ENCODE measurements at regions not wholly inside any gene's neighbourhood (a gene's known extent, or its start where the extent isn't known, plus 50 kb on each side); places are given as distances from the start of the nearest gene placed in this dataset.

DNA sequence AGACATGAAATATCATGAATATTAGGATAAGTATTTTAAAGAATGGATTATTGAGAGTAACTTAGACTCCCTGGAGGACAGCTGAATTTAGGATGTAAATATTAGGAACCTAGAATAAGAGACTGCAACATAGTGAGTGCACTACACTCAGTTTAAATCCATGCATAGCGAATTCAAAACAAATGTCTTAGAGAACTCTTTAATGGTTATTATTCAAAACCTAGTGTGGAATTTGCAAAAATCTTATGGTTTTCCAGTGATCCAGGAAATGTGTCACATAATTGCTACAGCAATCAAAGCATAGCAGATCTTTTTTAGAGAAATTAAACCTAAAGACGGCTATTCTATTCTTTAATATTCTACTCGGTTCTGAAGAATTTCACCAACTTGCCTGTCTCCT is 239.0 kb downstream of the TMX3 start:
- intact Hi-C loops (cut with DNase I, micrococcal nuclease): no loop called here
- no peak for DNase-seq
- ATAC-seq: no peak

DNA sequence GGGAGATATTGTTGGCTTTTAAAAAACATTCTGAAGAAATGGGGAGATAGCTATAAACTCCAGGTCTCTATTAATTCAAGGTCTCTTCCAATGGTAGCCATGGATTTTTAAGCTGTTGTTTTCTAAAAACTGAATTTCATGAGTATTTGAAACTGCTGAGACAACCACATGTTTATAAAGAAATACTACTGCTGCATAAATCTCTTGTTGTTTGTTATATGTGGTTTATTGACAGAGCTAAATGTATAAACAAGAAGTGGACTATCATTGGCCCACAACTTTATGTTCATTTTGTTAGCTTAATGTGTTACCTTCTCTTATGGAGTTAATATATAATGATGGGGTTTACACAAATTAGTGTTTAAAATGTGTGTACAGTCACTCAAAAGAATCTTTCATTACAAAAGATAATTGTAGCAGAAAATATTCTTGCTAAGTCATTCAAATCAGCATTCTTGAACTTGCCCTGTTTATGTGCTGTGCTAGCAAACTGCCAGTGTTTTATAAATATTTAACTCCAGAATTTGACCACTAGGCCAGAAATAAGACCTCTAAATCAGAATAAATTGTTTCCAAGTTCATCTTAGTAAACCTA is 242.1 kb downstream of the TMX3 start:
- no peak for ATAC-seq
- intact Hi-C loops (cut with DNase I, micrococcal nuclease): no loop called here
- DNase-seq: no peak

GRCh38 chr18:68469049-68469625 is 245.8 kb downstream of the TMX3 start:
- ATAC-seq (no peak), DNase-seq (no peak)
- intact Hi-C loops (cut with DNase I, micrococcal nuclease): no loop called here

DNA sequence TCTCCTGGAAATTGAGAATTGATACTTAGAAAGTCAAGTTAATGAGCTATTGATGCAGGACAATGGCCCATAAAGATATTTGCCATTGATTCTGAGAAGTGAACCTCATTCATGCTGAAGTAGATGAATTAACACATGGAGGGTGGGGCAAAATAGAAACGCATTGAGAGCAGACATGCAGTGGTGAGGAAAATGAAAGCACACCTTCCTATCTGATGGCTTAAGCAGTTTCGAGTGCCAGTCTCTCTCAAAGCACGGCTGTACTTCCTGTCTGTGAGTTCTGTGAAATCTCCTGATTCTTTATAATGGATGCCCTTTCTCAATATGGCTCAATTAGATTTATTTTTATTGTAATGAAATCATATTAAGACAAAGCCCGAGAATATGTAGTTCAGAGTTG is 247.0 kb downstream of the TMX3 start:
- ATAC-seq (no peak), DNase-seq (no peak)
- intact Hi-C loops (cut with DNase I, micrococcal nuclease): no loop called here

DNA sequence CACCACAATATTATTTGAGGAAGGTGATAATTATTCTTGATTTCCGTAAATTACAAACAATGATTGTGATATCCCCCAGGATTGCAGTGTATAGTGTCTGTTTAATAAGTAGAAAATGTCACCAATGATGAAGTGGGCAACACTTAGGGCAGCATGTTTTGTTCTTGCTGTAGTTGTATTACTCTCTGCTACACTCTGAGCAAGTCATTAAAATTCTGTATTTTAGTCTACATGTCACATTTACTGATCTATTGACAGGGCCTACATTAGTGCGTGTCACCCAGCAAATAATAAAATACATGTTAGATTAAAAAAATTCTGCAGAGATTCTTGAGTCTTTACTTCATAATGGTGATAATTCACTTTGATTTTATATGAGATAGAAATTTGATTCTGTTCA is 247.6 kb downstream of the TMX3 start:
- ATAC-seq (no peak), DNase-seq (no peak)
- intact Hi-C loops (cut with DNase I, micrococcal nuclease): no loop called here

DNA sequence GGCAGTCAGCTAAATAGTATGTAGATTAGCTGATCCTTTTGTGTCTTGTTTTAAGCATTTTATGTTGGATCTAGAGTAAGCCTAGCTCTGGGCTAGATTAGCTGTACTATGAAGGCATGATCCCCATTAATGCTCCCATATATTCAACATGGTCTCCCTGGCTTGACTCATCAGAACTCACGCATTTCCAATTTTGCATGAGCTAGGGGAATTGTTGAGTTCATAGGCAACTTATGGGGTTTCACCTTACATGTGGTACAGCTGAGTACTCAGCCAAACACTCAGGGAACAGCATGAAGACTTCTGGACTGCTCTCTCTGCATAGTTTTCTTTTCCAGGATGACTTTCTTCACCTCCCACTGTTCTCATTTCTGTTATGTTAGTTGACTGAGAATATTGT is 248.2 kb downstream of the TMX3 start:
- ATAC-seq (no peak), DNase-seq (no peak)
- intact Hi-C loops (cut with DNase I, micrococcal nuclease): no loop called here

DNA sequence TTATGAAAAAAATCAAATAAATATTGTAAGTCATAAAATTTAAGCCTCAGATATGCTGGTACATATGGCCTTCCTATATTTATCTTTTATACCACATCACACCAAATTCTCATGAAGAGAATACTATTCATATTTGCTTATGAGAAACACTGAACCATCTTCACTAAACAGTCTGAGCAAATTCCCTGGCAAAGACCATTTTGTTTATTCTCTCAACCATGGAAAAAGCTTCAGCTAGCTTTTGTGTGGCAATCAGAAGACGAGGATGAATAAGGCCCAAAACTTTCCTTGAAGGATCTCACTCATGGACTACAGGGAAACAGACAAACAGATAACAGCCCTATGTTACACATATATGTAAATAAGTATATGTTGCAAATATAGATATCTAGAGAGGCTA is 252.1 kb downstream of the TMX3 start:
- DNase-seq: no peak
- ATAC-seq: no peak
- intact Hi-C loops (cut with DNase I, micrococcal nuclease): no loop called here

DNA sequence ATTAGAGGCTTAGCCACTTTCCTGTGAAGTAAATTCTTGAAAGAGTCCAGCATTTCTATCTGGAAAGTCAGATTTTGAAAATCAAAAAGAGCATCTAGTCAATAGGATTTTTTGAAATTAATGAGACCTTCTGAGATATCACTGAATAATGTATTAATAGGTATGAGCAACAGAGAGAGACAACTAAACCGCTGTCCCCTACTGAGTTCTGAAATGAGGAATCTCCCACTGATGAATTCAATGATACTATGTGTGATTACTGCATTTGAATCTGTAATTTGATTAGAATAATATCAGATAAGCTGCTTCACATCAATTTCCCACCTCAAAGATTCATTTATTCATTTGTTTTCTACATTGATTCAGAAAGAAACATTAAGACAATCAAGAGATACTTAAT is 252.8 kb downstream of the TMX3 start:
- DNase-seq: no peak
- no peak for ATAC-seq
- intact Hi-C loops (cut with DNase I, micrococcal nuclease): no loop called here

- no peak for ATAC-seq
- no peak for DNase-seq
- intact Hi-C loops (cut with DNase I, micrococcal nuclease): no loop called here
These were observed 253.4 kb downstream of the TMX3 start for GRCh38 chr18:68461481-68462018.

- DNase-seq (no peak), ATAC-seq (no peak)
- intact Hi-C loops (cut with DNase I, micrococcal nuclease): no loop called here
These were observed 254.9 kb downstream of the TMX3 start for GRCh38 chr18:68459968-68460367.

DNA sequence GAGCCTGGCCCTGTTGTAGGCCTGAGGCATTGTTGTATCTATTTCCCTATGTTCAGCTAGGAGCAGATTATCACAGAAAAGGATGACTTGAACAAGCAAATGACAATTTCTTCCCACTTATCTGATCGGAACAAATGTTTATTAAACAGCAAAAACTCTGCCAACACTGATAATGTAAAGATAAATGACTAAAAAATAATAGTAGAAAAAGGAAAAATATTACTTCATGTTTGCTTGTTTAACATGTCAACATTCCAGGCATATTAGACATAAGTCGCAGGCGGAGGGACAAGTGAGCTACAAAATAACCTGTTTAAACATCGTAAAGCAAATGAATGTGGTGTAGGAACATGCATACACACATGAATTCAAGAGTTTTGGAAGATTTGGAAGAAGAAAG is 257.9 kb downstream of the TMX3 start:
- ATAC-seq (no peak), DNase-seq (no peak)
- intact Hi-C loops (cut with DNase I, micrococcal nuclease): no loop called here

- intact Hi-C loops (cut with DNase I, micrococcal nuclease): no loop called here
- ATAC-seq: no peak
- no peak for DNase-seq
These were observed 259.7 kb downstream of the TMX3 start for GRCh38 chr18:68455229-68455603.

DNA sequence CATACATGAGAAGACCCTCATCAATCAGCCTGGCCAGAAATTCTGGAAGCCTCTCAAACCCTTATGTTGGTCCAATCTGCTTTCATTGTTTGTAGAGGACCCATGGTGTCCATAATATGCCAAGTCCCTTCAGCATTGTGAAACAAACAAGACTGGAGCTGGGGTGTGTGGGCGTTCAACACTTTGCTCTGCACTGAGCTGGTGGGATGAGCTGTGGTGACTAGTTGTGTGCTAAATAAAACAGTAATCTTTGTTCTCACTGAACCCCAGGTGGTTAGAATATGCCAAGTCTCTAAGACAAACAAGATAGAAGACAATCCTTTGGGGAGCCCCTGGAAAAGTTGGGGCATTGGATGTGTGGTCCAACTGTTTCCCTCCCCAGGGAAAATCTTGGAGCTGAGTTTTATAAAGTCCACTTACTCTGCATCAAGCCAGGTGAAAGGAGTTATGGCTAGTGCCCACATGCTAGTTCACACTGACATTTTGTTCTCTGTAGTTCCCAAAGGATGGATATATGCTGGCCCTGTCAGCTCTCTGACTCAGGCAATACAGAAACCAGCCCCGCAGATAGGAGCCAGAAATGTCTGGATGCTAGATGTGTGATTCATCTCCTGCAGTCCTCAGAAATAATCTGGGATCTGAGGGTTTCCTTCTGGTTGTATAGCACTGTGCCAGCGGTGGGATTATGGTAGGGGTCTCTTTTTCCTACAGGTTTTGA is 260.2 kb downstream of the TMX3 start:
- intact Hi-C loops (cut with DNase I, micrococcal nuclease): no loop called here
- DNase-seq (no peak), ATAC-seq (no peak)

DNA sequence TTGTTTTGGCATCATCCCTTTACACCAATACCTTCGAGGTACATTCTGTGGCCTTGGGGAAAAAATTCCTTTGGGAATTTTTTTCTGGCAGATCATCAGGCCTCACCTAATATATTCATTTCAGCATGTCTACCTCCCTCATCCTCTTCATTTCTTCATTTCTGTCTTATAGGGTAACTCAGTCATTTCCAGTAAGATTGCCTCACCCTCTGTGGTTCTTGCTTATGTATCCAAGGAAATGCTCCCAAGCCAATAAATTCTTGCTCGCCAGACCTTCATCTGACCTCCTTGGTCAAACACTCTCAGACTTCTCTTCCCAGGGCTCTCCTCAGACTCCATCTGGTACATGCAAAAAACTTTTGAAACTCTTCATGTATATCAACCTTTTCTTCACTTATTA is 265.6 kb downstream of the TMX3 start:
- ATAC-seq (no peak), DNase-seq (no peak)
- intact Hi-C loops (cut with DNase I, micrococcal nuclease): no loop called here

DNA sequence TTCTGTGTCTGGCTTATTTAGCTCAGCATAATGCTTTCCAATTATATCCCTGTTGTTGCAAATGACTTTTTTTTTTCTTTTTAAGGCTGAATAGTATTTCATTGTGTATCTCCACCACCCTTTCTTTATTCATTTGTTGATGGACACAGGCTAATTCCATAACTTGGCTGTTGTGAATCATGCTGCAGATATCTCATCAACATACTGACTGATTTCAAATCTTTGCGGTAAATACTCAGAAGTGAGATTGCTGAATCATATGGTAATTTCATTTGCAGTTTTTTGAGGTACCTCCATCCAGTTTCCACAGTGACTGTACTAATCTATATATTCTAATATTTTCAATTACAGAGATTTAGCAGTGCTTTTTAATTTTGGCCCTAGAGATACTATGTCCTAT is 266.2 kb downstream of the TMX3 start:
- intact Hi-C loops (cut with DNase I, micrococcal nuclease): no loop called here
- no peak for ATAC-seq
- no peak for DNase-seq

GRCh38 chr18:68447286-68447685 is 267.6 kb downstream of the TMX3 start:
- intact Hi-C loops (cut with DNase I, micrococcal nuclease): no loop called here
- ATAC-seq: no peak
- no peak for DNase-seq

- DNase-seq (no peak), ATAC-seq (no peak)
- intact Hi-C loops (cut with DNase I, micrococcal nuclease): no loop called here
These were observed 269.1 kb downstream of the TMX3 start for GRCh38 chr18:68445668-68446426.

DNA sequence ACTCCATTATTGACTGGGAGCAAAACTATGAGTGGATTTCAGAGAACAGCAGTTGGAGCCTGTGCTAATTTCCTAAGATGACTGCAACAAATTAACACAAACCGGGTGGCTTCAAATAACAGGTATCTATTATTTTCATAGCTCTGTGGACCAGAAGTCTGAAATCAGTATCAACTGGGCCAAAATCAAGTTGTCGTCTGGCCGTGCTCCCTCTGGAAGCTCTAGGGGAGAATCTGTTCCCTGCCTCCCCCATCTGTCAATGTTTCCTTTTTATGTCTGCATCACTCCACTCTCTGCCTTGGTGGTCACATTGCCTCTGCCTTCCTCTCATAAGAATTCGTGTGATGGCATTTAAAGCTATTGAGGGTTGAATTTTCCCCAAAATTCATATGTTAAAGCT is 269.8 kb downstream of the TMX3 start:
- intact Hi-C loops (cut with DNase I, micrococcal nuclease): no loop called here
- ATAC-seq (no peak), DNase-seq (no peak)

GRCh38 chr18:68441241-68441640 is 273.7 kb downstream of the TMX3 start:
- ATAC-seq: no peak
- no peak for DNase-seq
- intact Hi-C loops (cut with DNase I, micrococcal nuclease): no loop called here

DNA sequence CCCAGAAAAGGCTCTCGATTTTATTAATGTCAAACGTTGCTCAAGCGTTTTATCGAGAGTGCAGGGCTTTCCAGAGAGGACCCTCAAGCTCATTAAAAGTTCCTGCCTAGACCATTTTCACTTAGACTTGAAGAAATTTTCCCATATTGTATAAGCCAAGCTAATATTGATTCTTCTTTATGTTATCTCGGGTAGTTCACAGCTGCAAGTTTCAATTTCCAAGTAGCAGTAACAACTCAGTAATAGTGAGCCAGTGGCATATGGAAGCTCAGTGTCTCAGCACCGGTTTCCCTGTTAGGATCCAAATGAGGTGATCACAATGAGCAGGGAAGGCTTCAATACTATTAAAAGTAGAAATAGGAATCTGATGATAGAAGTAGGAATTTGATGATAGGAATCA is 274.5 kb downstream of the TMX3 start:
- intact Hi-C loops (cut with DNase I, micrococcal nuclease): no loop called here
- ATAC-seq (no peak), DNase-seq (no peak)
